AG09319 (cell line): ENCODE measurements at regions not wholly inside any gene's neighbourhood (a gene's known extent, or its start where the extent isn't known, plus 50 kb on each side); places are given as distances from the start of the nearest gene placed in this dataset.

ENCODE experiments used
- DNase-seq: peaks from one replicate; pipeline ENCODE4 v3.0.0-alpha.2; 2010; ENCODE audit warnings: low read depth; ENCODE audit errors: extremely low read depth
- CTCF ChIP-seq: IDR thresholded peaks from 2 replicates; pipeline ENCODE4 v1.5.1; 2011; ENCODE audit warnings: low read depth, mild to moderate bottlenecking, inconsistent platforms, low read length, moderate library complexity

- TF ChIP-seq CTCF = no peak
- DNase-seq = no peak
Observed at GRCh38 chr1:81439046-81439823, 361.5 kb upstream of the ADGRL2 start.

GRCh38 chr1:81437649-81438048 lies 363.1 kb upstream of the ADGRL2 start:
- DNase-seq = no peak

GRCh38 chr1:81437213-81437612 lies 363.5 kb upstream of the ADGRL2 start:
- no peak for TF ChIP-seq CTCF

More at GRCh38 chr1:81437649-81438048, 363.1 kb upstream of the ADGRL2 start:
- no peak for TF ChIP-seq CTCF

GRCh38 chr1:81435175-81435574 lies 365.6 kb upstream of the ADGRL2 start:
- TF ChIP-seq CTCF = no peak

More at GRCh38 chr1:81437213-81437612, 363.5 kb upstream of the ADGRL2 start:
- DNase-seq = no peak

GRCh38 chr1:81433676-81434075 lies 367.1 kb upstream of the ADGRL2 start:
- no peak for DNase-seq
- TF ChIP-seq CTCF = no peak

More at GRCh38 chr1:81435175-81435574, 365.6 kb upstream of the ADGRL2 start:
- no peak for DNase-seq

- no peak for DNase-seq
- no peak for TF ChIP-seq CTCF
Observed at GRCh38 chr1:81432654-81433109, 368.1 kb upstream of the ADGRL2 start.

GRCh38 chr1:81432059-81432458 lies 368.7 kb upstream of the ADGRL2 start:
- TF ChIP-seq CTCF = no peak
- DNase-seq = no peak
